ENCODE measurements at regions not wholly inside any gene's neighbourhood (a gene's known extent, or its start where the extent isn't known, plus 50 kb on each side); places are given as distances from the start of the nearest gene placed in this dataset.

DNA sequence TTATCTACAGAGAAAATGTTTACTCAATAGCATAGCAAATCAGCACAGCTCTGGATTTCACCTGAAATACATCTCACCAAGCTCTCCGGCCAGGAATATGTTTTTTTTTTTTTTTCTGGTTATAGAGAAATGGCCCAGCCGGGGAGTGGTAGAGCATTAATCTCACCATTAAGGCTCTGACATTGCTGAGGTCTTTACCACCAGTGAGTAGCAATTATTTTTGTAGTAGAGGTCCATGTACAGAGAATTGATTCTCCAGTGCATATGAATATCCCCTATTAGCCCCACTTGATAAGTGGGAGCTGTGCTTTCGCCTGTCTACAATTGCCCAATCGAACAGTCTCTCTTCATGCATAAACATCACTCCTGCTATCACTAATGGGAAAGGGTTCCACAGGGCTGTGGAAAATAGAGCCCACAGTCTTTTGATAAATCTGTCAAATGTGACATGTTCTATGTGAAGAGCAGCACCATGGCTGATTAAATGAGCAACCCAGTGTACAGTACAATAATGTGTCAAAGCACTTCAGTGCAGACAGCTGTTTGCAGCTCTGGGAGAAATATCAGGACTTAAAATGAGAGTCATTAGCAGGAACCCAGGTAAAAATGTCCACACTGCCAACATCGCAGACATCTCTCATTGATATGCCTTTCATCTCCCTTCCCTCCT, 227.1 kb upstream of the ID4 start:
- TF ChIP-seq CTCF (IDR thresholded peaks at IDR 0.05 in 2 of 3, conservative IDR thresholded peaks at IDR 0.05 in 1 of 3; ENCODE audit: borderline replicate concordance in 1 of 3, insufficient read depth in 1 of 3, low read depth in 2 of 3, low read length in 2 of 3): no peak
- TF ChIP-seq POLR2A (IDR thresholded peaks at IDR 0.05; ENCODE audit: borderline replicate concordance, extremely low read depth, insufficient read depth, insufficient read length): no peak
- TF ChIP-seq POLR2AphosphoS5 (IDR thresholded peaks at IDR 0.05; ENCODE audit: low read depth, low read length): no peak
- TF ChIP-seq SRF (IDR thresholded peaks at IDR 0.05; ENCODE audit: low read depth): no peak
- TF ChIP-seq MAX (IDR thresholded peaks at IDR 0.05): no peak
- TF ChIP-seq TCF7L2 (IDR thresholded peaks at IDR 0.05; ENCODE audit: borderline replicate concordance, extremely low read depth, insufficient read depth, insufficient read length): no peak
- TF ChIP-seq ZNF274 (IDR thresholded peaks at IDR 0.05; ENCODE audit: low read depth, low read length): no peak
- TF ChIP-seq RAD21 (IDR thresholded peaks at IDR 0.05; ENCODE audit: low read depth): no peak
- no peak for TF ChIP-seq YY1 (IDR thresholded peaks at IDR 0.05; ENCODE audit: extremely low read depth, insufficient replicate concordance, low read depth, low read length)
- TF ChIP-seq ZBTB33 (IDR thresholded peaks at IDR 0.05; ENCODE audit: extremely low read depth, insufficient replicate concordance, low read length): no peak
